ENCODE measurements at regions not wholly inside any gene's neighbourhood (a gene's known extent, or its start where the extent isn't known, plus 50 kb on each side); places are given as distances from the start of the nearest gene placed in this dataset.

DNA sequence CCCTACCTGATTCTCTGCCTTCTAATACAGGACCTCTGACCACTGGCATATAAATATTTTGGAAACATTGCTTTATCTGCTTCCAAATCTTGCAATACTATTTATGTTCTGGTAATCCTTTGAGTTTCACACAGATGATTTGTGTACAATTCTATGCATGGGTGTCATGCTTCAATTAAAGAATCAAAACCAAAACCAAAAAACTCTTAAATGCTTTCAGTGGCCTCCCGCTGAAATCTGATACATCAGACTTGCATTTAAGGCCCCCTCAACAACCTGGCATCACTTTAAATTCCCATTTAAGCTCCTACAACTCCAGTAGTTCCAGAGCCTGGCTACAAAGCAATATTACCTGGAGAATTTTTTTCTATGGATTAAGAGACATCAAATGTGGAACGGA, 221.7 kb upstream of the NAV3 start:
- TF ChIP-seq, protein P1, sequence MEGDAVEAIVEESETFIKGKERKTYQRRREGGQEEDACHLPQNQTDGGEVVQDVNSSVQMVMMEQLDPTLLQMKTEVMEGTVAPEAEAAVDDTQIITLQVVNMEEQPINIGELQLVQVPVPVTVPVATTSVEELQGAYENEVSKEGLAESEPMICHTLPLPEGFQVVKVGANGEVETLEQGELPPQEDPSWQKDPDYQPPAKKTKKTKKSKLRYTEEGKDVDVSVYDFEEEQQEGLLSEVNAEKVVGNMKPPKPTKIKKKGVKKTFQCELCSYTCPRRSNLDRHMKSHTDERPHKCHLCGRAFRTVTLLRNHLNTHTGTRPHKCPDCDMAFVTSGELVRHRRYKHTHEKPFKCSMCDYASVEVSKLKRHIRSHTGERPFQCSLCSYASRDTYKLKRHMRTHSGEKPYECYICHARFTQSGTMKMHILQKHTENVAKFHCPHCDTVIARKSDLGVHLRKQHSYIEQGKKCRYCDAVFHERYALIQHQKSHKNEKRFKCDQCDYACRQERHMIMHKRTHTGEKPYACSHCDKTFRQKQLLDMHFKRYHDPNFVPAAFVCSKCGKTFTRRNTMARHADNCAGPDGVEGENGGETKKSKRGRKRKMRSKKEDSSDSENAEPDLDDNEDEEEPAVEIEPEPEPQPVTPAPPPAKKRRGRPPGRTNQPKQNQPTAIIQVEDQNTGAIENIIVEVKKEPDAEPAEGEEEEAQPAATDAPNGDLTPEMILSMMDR (conservative IDR thresholded peaks at IDR 0.05; ENCODE audit: control insufficient read depth, insufficient read depth, low read depth, low read length): no peak
- DNase-seq (ENCODE audit: low read depth): no peak
- no peak overlapping the region for H3K4me3 ChIP-seq (ENCODE audit: control insufficient read depth, low read depth, low read length)

DNA sequence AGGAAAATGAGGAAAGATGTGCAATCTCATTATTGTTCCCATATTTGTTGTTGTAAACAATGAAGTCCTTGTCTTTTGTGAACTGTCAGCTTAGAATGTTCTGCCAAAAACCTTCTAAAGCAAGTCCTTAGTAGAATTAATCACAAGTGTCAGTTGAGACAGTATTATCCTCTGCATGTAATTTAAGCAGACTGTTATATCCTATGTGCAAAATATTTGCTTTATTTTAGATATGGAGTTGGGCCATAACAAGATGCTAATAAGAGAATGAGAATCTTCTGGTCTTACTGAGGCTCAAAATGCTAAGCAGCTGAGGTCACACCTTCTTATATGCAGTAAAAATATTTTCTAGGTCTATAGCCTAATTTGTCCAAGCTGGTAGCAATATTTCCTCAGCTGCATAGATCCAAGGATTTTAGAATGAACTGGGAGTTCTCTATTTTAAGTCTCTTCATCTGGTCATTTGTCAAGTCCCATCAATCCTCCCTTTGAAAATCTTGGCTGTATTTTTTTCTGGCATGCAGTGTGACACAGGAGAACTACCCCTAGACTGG, 222.3 kb upstream of the NAV3 start:
- no peak for DNase-seq (ENCODE audit: low read depth)
- TF ChIP-seq, protein P1 (conservative IDR thresholded peaks at IDR 0.05; ENCODE audit: control insufficient read depth, insufficient read depth, low read depth, low read length): no peak
- no peak overlapping the region for H3K4me3 ChIP-seq (ENCODE audit: control insufficient read depth, low read depth, low read length)

DNA sequence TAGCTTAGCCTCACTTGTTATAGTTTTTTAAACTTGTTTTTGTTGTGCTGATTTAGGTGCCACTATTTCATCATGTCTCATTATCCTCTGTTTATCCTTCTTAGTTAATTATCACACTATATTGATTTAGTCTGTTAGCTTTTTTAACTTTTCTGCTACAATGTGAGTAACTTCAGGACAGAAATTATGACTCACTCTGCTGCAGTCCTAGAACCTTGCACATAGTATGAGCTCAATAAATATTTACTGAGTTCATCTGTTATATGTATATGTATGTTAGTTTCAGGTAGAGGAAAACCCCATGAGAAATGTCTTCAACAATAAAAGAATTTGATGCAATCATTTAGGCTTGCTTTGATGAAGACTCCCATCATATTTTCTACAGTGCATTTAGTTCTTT, 224.3 kb upstream of the NAV3 start:
- no peak overlapping the region for H3K4me3 ChIP-seq (ENCODE audit: control insufficient read depth, low read depth, low read length)
- DNase-seq (ENCODE audit: low read depth): no peak
- TF ChIP-seq, protein P1 (conservative IDR thresholded peaks at IDR 0.05; ENCODE audit: control insufficient read depth, insufficient read depth, low read depth, low read length): no peak

DNA sequence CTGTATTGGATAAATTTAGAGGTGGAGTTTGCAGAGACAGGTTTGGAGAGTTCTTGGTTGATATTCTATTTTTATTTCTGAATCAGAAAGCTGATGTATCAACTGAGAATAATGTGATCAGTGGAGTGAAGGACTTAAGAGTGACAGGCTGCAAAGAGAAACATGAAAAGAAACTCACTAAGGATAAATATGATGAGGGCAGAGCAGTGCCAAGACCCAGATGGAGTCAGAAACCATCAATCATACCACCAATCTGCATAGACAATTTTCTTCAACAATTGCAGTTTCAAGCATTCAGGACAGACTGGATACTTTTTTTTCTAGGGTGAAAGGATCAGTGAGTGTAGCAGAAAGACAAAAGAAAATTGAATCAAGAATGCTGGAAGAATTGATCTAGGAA, 226.7 kb upstream of the NAV3 start:
- TF ChIP-seq, protein P1 (conservative IDR thresholded peaks at IDR 0.05; ENCODE audit: control insufficient read depth, insufficient read depth, low read depth, low read length): no peak
- no peak for DNase-seq (ENCODE audit: low read depth)
- H3K4me3 ChIP-seq (ENCODE audit: control insufficient read depth, low read depth, low read length): no peak overlapping the region

DNA sequence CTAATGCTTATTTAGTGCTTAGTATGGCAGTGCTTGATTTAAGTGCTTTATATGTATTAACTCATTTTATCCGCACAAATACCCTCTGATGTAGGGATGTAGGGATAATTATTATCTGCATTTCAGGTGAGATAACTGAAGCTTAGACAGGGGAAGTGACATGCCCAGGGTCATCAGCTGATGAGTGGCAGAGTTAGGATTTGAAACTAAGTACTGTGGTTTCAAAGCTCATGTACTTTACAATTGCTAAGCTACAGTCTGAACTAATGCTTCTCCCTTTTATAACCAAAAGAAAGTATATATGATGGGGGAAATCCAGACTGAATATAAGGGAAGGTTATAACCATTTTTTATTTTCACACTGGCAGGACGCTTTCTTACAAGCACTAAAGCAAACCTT, 229.6 kb upstream of the NAV3 start:
- TF ChIP-seq, protein P1 (conservative IDR thresholded peaks at IDR 0.05; ENCODE audit: control insufficient read depth, insufficient read depth, low read depth, low read length): no peak
- H3K4me3 ChIP-seq (ENCODE audit: control insufficient read depth, low read depth, low read length): no peak overlapping the region
- no peak for DNase-seq (ENCODE audit: low read depth)

DNA sequence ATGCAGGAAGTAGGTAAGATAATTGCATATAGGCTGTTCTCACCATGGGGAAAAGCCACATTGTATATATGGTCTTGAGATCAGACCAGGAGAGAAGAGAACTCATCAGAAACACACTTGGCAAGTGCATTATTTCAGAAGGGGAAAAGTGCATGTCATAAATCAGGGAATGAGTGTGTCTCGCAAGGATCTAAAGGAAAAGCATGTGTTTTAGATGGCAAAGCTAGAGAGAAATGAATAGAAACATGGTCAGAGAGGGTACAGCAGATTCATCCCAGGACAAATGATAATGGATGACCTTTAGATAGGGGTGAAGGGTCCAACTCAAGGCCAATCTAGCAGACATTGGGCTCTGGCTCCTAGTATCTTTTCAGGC, 230.2 kb upstream of the NAV3 start:
- DNase-seq (ENCODE audit: low read depth): no peak
- no peak overlapping the region for H3K4me3 ChIP-seq (ENCODE audit: control insufficient read depth, low read depth, low read length)
- TF ChIP-seq, protein P1 (conservative IDR thresholded peaks at IDR 0.05; ENCODE audit: control insufficient read depth, insufficient read depth, low read depth, low read length): no peak
